ENCODE measurements at regions not wholly inside any gene's neighbourhood (a gene's known extent, or its start where the extent isn't known, plus 50 kb on each side); places are given as distances from the start of the nearest gene placed in this dataset.

- no peak for DNase-seq (ENCODE audit: low read depth in 1 of 2, low spot score in 1 of 2)
- in situ Hi-C loops (cut with HindIII; ENCODE audit: low pct_unique_long_range_greater_than_20kb, low sequenced_read_pairs) = no loop called here
- no peak for TF ChIP-seq JUND (IDR thresholded peaks at IDR 0.05; ENCODE audit: low read depth)
These were observed 1380.5 kb upstream of the SPRY2 start for GRCh38 chr13:81721400-81721799.

DNA sequence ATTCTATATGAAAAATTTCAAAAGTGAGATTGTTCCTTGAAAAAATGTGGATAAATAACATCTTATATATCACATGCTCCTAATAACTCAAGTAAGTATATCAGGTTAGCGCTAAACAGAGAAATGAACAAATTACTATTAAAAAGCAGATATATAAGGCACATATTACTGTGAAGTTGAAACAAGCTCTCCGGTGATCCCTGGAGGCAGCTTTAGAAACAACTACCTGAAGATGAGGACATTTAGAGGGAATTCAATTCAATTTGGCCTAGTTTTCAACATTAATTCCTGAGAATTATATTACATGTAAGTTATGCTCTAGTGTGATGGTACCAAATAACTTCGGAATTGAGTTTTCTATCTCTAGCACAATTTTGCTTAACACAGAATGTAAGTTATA, 1373.6 kb upstream of the SPRY2 start:
- TF ChIP-seq JUND (IDR thresholded peaks at IDR 0.05; ENCODE audit: low read depth) = no peak
- no peak for DNase-seq (ENCODE audit: low read depth in 1 of 2, low spot score in 1 of 2)

DNA sequence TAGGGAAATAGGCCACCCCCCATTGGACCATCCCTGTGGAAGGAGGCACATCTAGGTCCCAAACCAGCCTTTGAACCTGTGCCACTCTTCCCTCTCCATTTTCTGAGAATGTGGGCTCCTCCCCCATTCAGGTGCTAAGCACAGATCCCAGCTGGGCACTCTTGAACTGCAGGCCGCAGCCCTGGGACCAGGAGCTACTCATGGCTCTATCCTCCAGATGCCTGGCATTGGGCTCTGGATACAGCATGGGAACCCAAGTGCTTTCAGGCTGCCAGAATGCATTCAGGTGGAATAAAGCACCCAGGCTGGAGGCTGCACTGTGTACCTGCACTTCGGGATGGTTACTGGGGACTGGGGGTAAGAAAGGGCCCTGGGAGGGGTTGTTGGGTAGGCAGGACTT, 1372.3 kb upstream of the SPRY2 start:
- in situ Hi-C loops (cut with HindIII; ENCODE audit: low pct_unique_long_range_greater_than_20kb, low sequenced_read_pairs) = no loop called here
- no peak for DNase-seq (ENCODE audit: low read depth in 1 of 2, low spot score in 1 of 2)
- TF ChIP-seq JUND (IDR thresholded peaks at IDR 0.05; ENCODE audit: low read depth) = no peak

More for the DNA sequence above, 1373.6 kb upstream of the SPRY2 start:
- in situ Hi-C loops (cut with HindIII; ENCODE audit: low pct_unique_long_range_greater_than_20kb, low sequenced_read_pairs) = no loop called here

DNA sequence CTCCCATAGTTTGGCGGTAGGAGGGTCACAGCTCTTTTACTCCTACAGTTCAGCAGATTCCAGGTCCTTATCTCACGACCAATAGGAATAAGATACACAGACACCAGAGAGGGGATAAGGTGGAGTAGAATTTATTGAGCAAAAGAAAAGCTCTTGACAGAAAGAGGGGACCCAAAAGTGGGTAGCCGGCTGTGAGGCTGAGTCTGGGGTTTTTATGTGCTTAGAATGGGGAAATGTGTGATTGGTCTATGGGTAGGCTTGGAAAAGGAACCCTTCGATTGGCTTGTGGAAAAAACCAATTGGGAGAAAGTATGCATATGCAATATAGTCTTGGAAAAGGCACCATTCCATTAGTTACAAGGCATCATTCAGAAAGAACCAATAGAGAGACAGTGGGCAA, 1356.9 kb upstream of the SPRY2 start:
- in situ Hi-C loops (cut with HindIII; ENCODE audit: low pct_unique_long_range_greater_than_20kb, low sequenced_read_pairs) = no loop called here
- TF ChIP-seq JUND (IDR thresholded peaks at IDR 0.05; ENCODE audit: low read depth) = no peak
- no peak for DNase-seq (ENCODE audit: low read depth in 1 of 2, low spot score in 1 of 2)

- no peak for TF ChIP-seq JUND (IDR thresholded peaks at IDR 0.05; ENCODE audit: low read depth)
- DNase-seq (ENCODE audit: low read depth in 1 of 2, low spot score in 1 of 2) = no peak
- in situ Hi-C loops (cut with HindIII; ENCODE audit: low pct_unique_long_range_greater_than_20kb, low sequenced_read_pairs) = no loop called here
These were observed 1346.0 kb upstream of the SPRY2 start for GRCh38 chr13:81686877-81687276.

DNA sequence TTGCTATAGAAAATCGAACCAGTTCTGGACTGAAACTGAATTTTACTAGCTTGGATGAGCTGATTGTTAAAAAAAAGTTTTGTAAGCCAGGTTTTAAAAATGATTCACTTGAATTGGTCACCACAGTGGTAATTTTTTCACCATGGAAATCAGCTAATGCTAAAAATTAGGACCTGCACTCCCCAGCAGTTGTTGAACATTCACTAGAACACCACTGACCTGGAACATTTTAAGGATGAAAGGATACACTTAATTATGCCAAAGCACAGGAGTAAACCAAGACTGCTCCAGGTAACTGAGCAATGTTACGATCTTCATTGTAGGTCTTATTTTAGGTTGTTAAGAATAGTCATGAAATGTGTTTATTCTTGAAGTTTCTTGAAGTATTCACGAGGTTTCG, 1342.6 kb upstream of the SPRY2 start:
- DNase-seq (ENCODE audit: low read depth in 1 of 2, low spot score in 1 of 2) = no peak
- TF ChIP-seq JUND (IDR thresholded peaks at IDR 0.05; ENCODE audit: low read depth) = no peak
- in situ Hi-C loops (cut with HindIII; ENCODE audit: low pct_unique_long_range_greater_than_20kb, low sequenced_read_pairs) = no loop called here

DNA sequence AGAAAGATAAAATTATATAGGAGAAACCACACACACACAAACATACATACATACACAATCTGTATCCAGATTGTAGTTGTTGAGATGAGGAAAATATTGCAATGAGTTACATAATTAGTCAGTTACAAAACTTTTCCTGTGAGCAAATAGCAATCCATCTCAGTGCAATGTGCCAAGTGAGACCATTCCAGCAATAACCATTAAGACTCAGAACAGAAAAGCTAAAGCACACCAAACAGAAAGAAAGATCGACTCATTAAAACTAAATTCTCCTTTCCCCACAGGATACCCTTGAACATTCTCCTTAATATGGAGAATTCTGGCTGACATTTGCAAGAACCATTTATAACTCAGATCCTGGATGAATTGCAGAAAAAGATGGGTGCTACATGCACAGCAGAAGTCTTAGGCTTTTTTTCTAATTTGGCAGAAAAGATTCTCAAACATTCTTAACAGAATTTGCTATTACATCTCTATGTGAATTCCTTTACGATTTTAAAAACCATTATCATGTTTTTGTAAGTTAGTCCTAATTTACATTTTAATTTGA, 1341.2 kb upstream of the SPRY2 start:
- in situ Hi-C loops (cut with HindIII; ENCODE audit: low pct_unique_long_range_greater_than_20kb, low sequenced_read_pairs) = no loop called here
- DNase-seq (ENCODE audit: low read depth in 1 of 2, low spot score in 1 of 2) = no peak
- TF ChIP-seq JUND (IDR thresholded peaks at IDR 0.05; ENCODE audit: low read depth) = no peak

- no peak for TF ChIP-seq JUND (IDR thresholded peaks at IDR 0.05; ENCODE audit: low read depth)
- DNase-seq (ENCODE audit: low read depth in 1 of 2, low spot score in 1 of 2) = no peak
These were observed 1336.9 kb upstream of the SPRY2 start for GRCh38 chr13:81677857-81678256.

GRCh38 chr13:81676008-81676407, 1335.1 kb upstream of the SPRY2 start:
- in situ Hi-C loops (cut with HindIII; ENCODE audit: low pct_unique_long_range_greater_than_20kb, low sequenced_read_pairs) = no loop called here
- no peak for DNase-seq (ENCODE audit: low read depth in 1 of 2, low spot score in 1 of 2)
- TF ChIP-seq JUND (IDR thresholded peaks at IDR 0.05; ENCODE audit: low read depth) = no peak

More at GRCh38 chr13:81677857-81678256, 1336.9 kb upstream of the SPRY2 start:
- in situ Hi-C loops (cut with HindIII; ENCODE audit: low pct_unique_long_range_greater_than_20kb, low sequenced_read_pairs) = no loop called here

DNA sequence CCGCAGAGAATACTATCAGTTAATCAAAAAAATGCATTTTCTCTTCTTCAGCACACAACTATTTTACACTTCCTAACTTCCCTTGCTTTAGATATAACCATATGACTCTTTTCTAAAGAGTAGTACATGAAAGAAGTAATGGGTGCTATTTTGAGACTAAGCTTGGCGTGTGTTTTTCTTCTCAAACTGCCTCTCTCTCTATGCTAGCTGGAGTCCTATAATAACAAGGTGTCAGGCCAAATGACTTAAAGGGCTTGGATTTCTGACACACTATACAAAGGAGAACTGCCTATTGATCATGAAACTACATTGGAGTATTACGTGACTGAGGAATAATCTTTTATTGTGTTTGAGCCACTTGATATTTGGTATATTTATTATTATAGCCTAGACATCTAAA, 1330.1 kb upstream of the SPRY2 start:
- no peak for TF ChIP-seq JUND (IDR thresholded peaks at IDR 0.05; ENCODE audit: low read depth)
- in situ Hi-C loops (cut with HindIII; ENCODE audit: low pct_unique_long_range_greater_than_20kb, low sequenced_read_pairs) = no loop called here
- no peak for DNase-seq (ENCODE audit: low read depth in 1 of 2, low spot score in 1 of 2)

GRCh38 chr13:81670048-81670447, 1329.1 kb upstream of the SPRY2 start:
- TF ChIP-seq JUND (IDR thresholded peaks at IDR 0.05; ENCODE audit: low read depth) = no peak
- in situ Hi-C loops (cut with HindIII; ENCODE audit: low pct_unique_long_range_greater_than_20kb, low sequenced_read_pairs) = no loop called here
- DNase-seq (ENCODE audit: low read depth in 1 of 2, low spot score in 1 of 2) = no peak

- TF ChIP-seq JUND (IDR thresholded peaks at IDR 0.05; ENCODE audit: low read depth) = no peak
- no peak for DNase-seq (ENCODE audit: low read depth in 1 of 2, low spot score in 1 of 2)
- in situ Hi-C loops (cut with HindIII; ENCODE audit: low pct_unique_long_range_greater_than_20kb, low sequenced_read_pairs) = no loop called here
These were observed 1323.9 kb upstream of the SPRY2 start for GRCh38 chr13:81664872-81665271.

- in situ Hi-C loops (cut with HindIII; ENCODE audit: low pct_unique_long_range_greater_than_20kb, low sequenced_read_pairs) = no loop called here
- no peak for DNase-seq (ENCODE audit: low read depth in 1 of 2, low spot score in 1 of 2)
- TF ChIP-seq JUND (IDR thresholded peaks at IDR 0.05; ENCODE audit: low read depth) = no peak
These were observed 1319.1 kb upstream of the SPRY2 start for GRCh38 chr13:81659984-81660383.

GRCh38 chr13:81658598-81659370, 1317.9 kb upstream of the SPRY2 start:
- no peak for DNase-seq (ENCODE audit: low read depth in 1 of 2, low spot score in 1 of 2)
- in situ Hi-C loops (cut with HindIII; ENCODE audit: low pct_unique_long_range_greater_than_20kb, low sequenced_read_pairs) = no loop called here
- no peak for TF ChIP-seq JUND (IDR thresholded peaks at IDR 0.05; ENCODE audit: low read depth)

All from T47D (cell line).